ENCODE measurements at regions not wholly inside any gene's neighbourhood (a gene's known extent, or its start where the extent isn't known, plus 50 kb on each side); places are given as distances from the start of the nearest gene placed in this dataset.
A peak's percentile ranks its signal among the peaks of the same experiment; 100 is the strongest.

DNA sequence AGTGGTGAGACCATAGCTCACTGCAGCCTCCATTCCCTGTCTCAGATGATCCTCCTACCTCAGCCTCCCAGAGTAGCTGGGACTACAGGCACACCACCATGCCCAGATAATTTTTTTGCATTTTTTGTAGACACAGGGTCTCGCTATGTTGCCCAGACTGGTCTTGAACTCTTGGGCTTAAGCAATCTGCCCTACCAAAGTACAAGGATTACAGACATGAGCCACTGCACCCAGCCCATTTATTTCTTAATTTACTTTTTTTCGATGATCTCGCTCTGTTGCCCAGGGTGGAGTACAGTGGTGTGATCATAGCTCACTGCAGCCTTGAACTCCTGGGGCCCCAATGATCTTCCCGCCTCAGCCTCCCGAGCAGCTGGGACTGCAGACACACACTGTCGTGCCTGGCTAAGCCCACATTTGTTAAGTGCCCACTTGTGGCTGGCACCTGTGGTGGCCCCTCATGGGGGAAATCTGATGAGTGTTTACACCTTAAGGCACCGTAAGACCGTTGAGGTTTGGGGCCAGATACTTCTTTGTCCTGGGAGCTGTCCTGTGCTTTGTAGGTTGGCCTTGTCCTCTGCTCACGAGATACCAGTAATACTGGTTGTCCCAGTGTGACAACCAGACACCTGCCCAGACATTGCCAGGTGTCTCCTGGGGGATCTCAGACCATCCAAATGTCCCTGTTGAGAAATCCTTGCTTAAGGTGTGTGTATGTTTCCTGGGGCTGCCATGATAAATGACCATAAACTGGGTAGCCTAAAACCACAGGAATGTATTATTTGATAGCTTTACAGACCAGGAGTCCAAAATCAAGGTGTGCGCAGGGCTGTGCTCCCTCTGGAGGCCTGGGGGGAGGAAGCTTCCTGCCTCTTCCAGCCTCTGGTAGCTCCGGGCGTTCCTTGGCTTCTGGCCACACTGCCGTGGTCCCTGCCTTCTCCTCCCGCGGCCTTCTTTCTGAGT, 141.4 kb upstream of the GSE1 start (continued):
- no peak for TF ChIP-seq ZNF816 (CRISPR knock-in tag; IDR thresholded peaks at IDR 0.05; ENCODE audit: borderline replicate concordance)

DNA sequence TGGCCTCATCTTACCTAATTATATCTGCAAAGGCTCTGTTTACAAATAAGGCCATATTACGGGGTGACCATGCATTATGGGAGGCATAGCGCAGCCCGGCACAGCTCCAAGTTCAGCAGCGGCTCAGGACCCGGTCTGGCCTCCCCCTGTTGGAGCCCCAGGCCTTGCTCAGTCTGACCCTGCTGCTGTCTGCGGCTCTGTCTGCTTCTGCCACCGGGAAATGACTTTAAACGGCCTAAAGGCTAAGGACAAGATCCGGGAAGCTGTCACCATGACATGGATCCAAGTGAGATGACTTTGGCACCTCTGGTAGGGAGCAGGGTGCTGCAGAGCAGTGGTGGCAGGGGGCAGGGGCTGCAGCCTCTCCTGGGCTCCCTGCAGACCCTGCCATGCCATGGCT, 140.6 kb upstream of the GSE1 start:
- in situ Hi-C loops (cut with HindIII; ENCODE audit: extremely low pct_ligation_motif_present, low pct_unique_long_range_greater_than_20kb): no loop called here
- Histone ChIP-seq H2AFZ (ENCODE audit: low read length) (no peak overlapping the region), H3K36me3 (replicated peaks in 1 of 2; ENCODE audit: control insufficient read depth in 1 of 2, insufficient read depth in 2 of 2, low read length in 2 of 2) (no peaks in the 10 kb centered on the region), H3K4me1 (ENCODE audit: insufficient read depth, low read length) (peaks cover 22% of the 10 kb centered on the region), H4K20me1 (ENCODE audit: insufficient read depth, low read length) (peaks cover 8% of the 10 kb centered on the region; the same call in 1 of the 2 replicates), H3K9ac (ENCODE audit: insufficient read depth, low read depth, low read length) (no peak overlapping the region), H3K27ac (ENCODE audit: extremely low read length, insufficient read depth, low read length) (no peak overlapping the region), H3K27me3 (ENCODE audit: control insufficient read depth in 1 of 2, insufficient read depth in 2 of 2, low read length in 2 of 2) (peaks cover 21 to 59% of the 10 kb centered on the region in 2 experiments), H3K4me3 (replicated peaks in 1 of 3; ENCODE audit: insufficient read depth in 1 of 3, low read depth in 2 of 3, low read length in 3 of 3) (no peak overlapping the region), H3K9me3 (ENCODE audit: low read length) (no peaks in the 10 kb centered on the region), H3K4me2 (ENCODE audit: low read depth, low read length) (no peak overlapping the region), H3K79me2 (ENCODE audit: insufficient read depth, low read length) (no peaks in the 10 kb centered on the region)
- no peak for FAIRE-seq
- peak; percentile 21 for ATAC-seq
- 20% methylated on average over 8 of the region's 9 CpGs for WGBS (ENCODE audit: low lambda C conversion rate)
- intact Hi-C loops (cut with micrococcal nuclease; ENCODE audit: unreplicated experiment): no loop called here
- ChIA-PET POLR2A (interaction anchor here (0.8 to 1.1 kb wide), 2 partner anchors 42 to 43 kb away, joined by 4 read pairs; no protein-coding TSS in a partner anchor), CTCF (ENCODE audit: low intra/inter-chr PET ratio, low total read pairs) (interaction anchor here (0.6 kb wide), 1 partner anchor 85 kb away, joined by 3 read pairs; no protein-coding TSS in a partner anchor)
- TF ChIP-seq NR1H2 (CRISPR knock-in tag; IDR thresholded peaks at IDR 0.05; ENCODE audit: borderline replicate concordance, low read depth): no peak
- TF ChIP-seq, protein P1, sequence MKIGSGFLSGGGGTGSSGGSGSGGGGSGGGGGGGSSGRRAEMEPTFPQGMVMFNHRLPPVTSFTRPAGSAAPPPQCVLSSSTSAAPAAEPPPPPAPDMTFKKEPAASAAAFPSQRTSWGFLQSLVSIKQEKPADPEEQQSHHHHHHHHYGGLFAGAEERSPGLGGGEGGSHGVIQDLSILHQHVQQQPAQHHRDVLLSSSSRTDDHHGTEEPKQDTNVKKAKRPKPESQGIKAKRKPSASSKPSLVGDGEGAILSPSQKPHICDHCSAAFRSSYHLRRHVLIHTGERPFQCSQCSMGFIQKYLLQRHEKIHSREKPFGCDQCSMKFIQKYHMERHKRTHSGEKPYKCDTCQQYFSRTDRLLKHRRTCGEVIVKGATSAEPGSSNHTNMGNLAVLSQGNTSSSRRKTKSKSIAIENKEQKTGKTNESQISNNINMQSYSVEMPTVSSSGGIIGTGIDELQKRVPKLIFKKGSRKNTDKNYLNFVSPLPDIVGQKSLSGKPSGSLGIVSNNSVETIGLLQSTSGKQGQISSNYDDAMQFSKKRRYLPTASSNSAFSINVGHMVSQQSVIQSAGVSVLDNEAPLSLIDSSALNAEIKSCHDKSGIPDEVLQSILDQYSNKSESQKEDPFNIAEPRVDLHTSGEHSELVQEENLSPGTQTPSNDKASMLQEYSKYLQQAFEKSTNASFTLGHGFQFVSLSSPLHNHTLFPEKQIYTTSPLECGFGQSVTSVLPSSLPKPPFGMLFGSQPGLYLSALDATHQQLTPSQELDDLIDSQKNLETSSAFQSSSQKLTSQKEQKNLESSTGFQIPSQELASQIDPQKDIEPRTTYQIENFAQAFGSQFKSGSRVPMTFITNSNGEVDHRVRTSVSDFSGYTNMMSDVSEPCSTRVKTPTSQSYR (CRISPR knock-in tag; IDR thresholded peaks at IDR 0.05; ENCODE audit: borderline replicate concordance): no peak
- no peak for TF ChIP-seq HNF4G (IDR thresholded peaks at IDR 0.05; ENCODE audit: borderline replicate concordance, low read depth, low read length)
- no peak for TF ChIP-seq HNF4G (CRISPR knock-in tag; IDR thresholded peaks at IDR 0.05; ENCODE audit: borderline replicate concordance, low read depth)
- TF ChIP-seq ZNF431 (CRISPR knock-in tag; IDR thresholded peaks at IDR 0.05; ENCODE audit: borderline replicate concordance, low read depth): no peak
- TF ChIP-seq NRL (CRISPR knock-in tag; IDR thresholded peaks at IDR 0.05; ENCODE audit: borderline replicate concordance): peak; percentile 13; the same call in 1 of the 2 replicates
- TF ChIP-seq SIN3A (IDR thresholded peaks at IDR 0.05; ENCODE audit: borderline replicate concordance, low read depth, low read length): no peak
- no peak for TF ChIP-seq ZFX (CRISPR knock-in tag; IDR thresholded peaks at IDR 0.05; ENCODE audit: low read depth)
- DNase-seq (ENCODE audit: low spot score): no peak
- BruUV-seq (replicated peaks): no TSS peak
